IMR-90 (cell line): ENCODE measurements at regions not wholly inside any gene's neighbourhood (a gene's known extent, or its start where the extent isn't known, plus 50 kb on each side); places are given as distances from the start of the nearest gene placed in this dataset.

ENCODE experiments used
- RAD21 ChIP-seq: IDR thresholded peaks from 2 replicates; pipeline ENCODE4 v1.6.1; 2012; ENCODE audit warnings: low read length, improper control_type of control experiment
- TF ChIP-seq, protein P1 (sequence below): conservative IDR thresholded peaks from 2 replicates; pipeline ENCODE4 v1.5.1; 2012; ENCODE audit warnings: mild to moderate bottlenecking, low read depth, low read length, improper control_type of control experiment

DNA sequence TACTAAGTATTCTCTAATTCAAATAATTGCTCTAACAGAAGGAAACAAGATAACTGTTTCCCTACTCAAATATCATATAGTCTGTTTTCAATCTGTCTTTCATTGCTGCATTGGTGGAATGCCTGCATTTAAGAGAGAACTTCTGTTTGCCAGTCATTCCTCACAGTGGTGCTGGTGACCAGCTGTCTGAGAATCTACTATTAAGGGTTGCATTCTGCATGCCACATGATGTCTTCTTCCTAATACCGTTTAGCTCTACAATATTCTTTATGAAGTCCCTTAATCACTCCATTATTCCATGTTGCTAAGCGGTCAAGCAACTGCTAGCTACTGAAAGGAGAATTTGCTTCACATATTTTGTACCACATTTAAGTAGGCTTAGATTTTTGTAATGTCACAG lies 167.1 kb upstream of the CENPE start:
- TF ChIP-seq, protein P1, sequence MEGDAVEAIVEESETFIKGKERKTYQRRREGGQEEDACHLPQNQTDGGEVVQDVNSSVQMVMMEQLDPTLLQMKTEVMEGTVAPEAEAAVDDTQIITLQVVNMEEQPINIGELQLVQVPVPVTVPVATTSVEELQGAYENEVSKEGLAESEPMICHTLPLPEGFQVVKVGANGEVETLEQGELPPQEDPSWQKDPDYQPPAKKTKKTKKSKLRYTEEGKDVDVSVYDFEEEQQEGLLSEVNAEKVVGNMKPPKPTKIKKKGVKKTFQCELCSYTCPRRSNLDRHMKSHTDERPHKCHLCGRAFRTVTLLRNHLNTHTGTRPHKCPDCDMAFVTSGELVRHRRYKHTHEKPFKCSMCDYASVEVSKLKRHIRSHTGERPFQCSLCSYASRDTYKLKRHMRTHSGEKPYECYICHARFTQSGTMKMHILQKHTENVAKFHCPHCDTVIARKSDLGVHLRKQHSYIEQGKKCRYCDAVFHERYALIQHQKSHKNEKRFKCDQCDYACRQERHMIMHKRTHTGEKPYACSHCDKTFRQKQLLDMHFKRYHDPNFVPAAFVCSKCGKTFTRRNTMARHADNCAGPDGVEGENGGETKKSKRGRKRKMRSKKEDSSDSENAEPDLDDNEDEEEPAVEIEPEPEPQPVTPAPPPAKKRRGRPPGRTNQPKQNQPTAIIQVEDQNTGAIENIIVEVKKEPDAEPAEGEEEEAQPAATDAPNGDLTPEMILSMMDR, result no peak
- TF ChIP-seq RAD21, result no peak
